ENCODE measurements at regions not wholly inside any gene's neighbourhood (a gene's known extent, or its start where the extent isn't known, plus 50 kb on each side); places are given as distances from the start of the nearest gene placed in this dataset.

DNA sequence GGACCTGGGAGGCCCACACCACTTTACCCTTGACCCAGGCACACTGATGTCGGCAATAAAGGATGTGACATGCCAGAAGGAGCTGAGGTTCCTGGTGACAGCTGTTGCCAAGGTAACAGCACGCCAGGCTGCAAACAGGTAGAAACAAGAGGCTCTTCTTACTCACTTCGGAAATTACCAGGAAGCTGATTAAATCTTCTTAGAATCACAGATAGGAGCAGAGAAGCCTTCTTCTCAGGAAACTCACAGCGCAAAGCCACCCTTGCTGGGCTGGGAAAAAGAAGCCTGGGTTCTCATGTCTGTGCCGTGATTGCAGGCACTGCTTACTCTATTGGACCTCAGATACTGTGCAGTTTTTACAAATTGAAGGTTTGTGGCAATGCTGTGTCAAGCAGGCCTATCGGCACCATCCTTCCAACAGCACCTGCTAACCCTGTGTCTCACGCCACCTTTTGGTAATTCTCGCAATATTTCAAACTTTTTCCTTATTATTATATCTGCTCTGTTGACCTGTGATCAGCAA is 61.0 kb upstream of the TAF1B start:
- ChIA-PET CTCF (interaction anchor here (1.0 to 5.4 kb wide), 6 partner anchors 8 to 202 kb away, joined by 3 to 32 read pairs (median 6); no protein-coding TSS in a partner anchor), POLR2A (no interaction called here)
- TF ChIP-seq, protein P1, sequence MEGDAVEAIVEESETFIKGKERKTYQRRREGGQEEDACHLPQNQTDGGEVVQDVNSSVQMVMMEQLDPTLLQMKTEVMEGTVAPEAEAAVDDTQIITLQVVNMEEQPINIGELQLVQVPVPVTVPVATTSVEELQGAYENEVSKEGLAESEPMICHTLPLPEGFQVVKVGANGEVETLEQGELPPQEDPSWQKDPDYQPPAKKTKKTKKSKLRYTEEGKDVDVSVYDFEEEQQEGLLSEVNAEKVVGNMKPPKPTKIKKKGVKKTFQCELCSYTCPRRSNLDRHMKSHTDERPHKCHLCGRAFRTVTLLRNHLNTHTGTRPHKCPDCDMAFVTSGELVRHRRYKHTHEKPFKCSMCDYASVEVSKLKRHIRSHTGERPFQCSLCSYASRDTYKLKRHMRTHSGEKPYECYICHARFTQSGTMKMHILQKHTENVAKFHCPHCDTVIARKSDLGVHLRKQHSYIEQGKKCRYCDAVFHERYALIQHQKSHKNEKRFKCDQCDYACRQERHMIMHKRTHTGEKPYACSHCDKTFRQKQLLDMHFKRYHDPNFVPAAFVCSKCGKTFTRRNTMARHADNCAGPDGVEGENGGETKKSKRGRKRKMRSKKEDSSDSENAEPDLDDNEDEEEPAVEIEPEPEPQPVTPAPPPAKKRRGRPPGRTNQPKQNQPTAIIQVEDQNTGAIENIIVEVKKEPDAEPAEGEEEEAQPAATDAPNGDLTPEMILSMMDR (IDR thresholded peaks at IDR 0.05; ENCODE audit: control extremely low read depth, extremely low read depth, low read depth, missing control alignments): no peak
- no peak for DNase-seq (ENCODE audit: extremely low spot score)

DNA sequence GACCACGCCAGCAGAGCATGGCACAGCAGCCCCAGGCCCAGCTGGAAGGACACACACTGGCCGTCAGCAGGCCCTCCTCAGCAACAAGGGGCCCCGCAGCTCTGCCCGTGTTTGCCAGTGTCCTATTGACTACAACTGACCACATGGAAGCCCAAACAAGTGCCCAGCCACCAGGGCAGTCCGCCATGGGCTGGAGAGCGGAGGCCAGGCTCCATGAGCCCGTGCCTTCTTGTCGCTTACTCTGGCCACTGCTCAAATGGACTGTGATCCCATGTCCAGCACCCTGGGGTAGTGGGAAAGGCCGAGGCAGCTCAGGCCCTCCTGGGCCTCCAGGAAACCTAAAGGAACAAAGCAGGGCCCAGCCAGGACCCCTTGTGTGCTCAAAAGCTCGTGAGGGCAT is 53.9 kb upstream of the TAF1B start:
- ChIA-PET CTCF (interaction anchor here (1.0 to 5.0 kb wide), 3 partner anchors 11 to 25 kb away, joined by 3 to 32 read pairs (median 5); no protein-coding TSS in a partner anchor), POLR2A (no interaction called here)
- TF ChIP-seq, protein P1 (IDR thresholded peaks at IDR 0.05; ENCODE audit: control extremely low read depth, extremely low read depth, low read depth, missing control alignments): no peak
- DNase-seq (ENCODE audit: extremely low spot score): no peak

GRCh38 chr2:9790702-9791225 is 52.5 kb upstream of the TAF1B start:
- no peak for DNase-seq (ENCODE audit: extremely low spot score)
- TF ChIP-seq, protein P1 (IDR thresholded peaks at IDR 0.05; ENCODE audit: control extremely low read depth, extremely low read depth, low read depth, missing control alignments): no peak
- POLR2A ChIA-PET: no interaction called here
- CTCF ChIA-PET: interaction anchor here (1.0 to 5.0 kb wide), 2 partner anchors 10 to 21 kb away, joined by 3 to 32 read pairs; no protein-coding TSS in a partner anchor

GRCh38 chr2:9791711-9792110 is 51.6 kb upstream of the TAF1B start:
- DNase-seq (ENCODE audit: extremely low spot score): no peak
- CTCF ChIA-PET: interaction anchor here (1.0 to 5.0 kb wide), 2 partner anchors 9 to 22 kb away, joined by 3 to 32 read pairs; no protein-coding TSS in a partner anchor
- TF ChIP-seq, protein P1 (IDR thresholded peaks at IDR 0.05; ENCODE audit: control extremely low read depth, extremely low read depth, low read depth, missing control alignments): no peak
- POLR2A ChIA-PET: no interaction called here

- POLR2A ChIA-PET: no interaction called here
- CTCF ChIA-PET: interaction anchor here (1.0 to 2.5 kb wide), 3 partner anchors 9 to 191 kb away, joined by 4 to 7 read pairs (median 4); no protein-coding TSS in a partner anchor
- DNase-seq (ENCODE audit: extremely low spot score): no peak
- TF ChIP-seq, protein P1 (IDR thresholded peaks at IDR 0.05; ENCODE audit: control extremely low read depth, extremely low read depth, low read depth, missing control alignments): no peak
Measured at GRCh38 chr2:9793156-9793917, 49.9 kb upstream of the TAF1B start.
